AG04450 (cell line): ENCODE measurements at regions not wholly inside any gene's neighbourhood (a gene's known extent, or its start where the extent isn't known, plus 50 kb on each side); places are given as distances from the start of the nearest gene placed in this dataset.

ENCODE experiments used
- CTCF ChIA-PET: fragments of 300-600, 350-600 bp; formaldehyde crosslinking; extraction: SDS; loops from one replicate; lab custom pipeline; 2022; ENCODE audit warnings: antibody characterized with exemption, inconsistent platforms; lab: Charles Lee
- POLR2A ChIA-PET: fragments of 350-600 bp; formaldehyde crosslinking; extraction: SDS; loops from one replicate; lab custom pipeline; 2021; ENCODE audit warnings: antibody characterized with exemption, inconsistent platforms; lab: Yijun Ruan, JAX
- DNase-seq: peaks from one replicate; pipeline ENCODE4 v3.0.0-alpha.2; 2011; ENCODE audit warnings: low read depth, low spot score
- H3K27ac ChIP-seq: one replicate; pipeline ENCODE4 v1.5.1; 2012; ENCODE audit warnings: low read depth, low read length, control low read depth
- H3K27me3 ChIP-seq: one replicate; pipeline ENCODE4 v1.6.0; 2012; ENCODE audit warnings: low read length; ENCODE audit not compliant: control insufficient read depth, insufficient read depth
- H3K4me3 ChIP-seq: 2 replicates; pipeline ENCODE4 v1.5.1; 2011; ENCODE audit warnings: mild to moderate bottlenecking, low read depth, low read length, control low read depth
- H3K9me3 ChIP-seq: 2 replicates; pipeline ENCODE4 v1.5.1; 2012; ENCODE audit warnings: low read length; ENCODE audit not compliant: control insufficient read depth, insufficient read depth
- TF ChIP-seq, protein P1 (sequence below): IDR thresholded peaks from 2 replicates; pipeline ENCODE4 v1.5.1; 2011; ENCODE audit warnings: low read depth, low read length, control low read depth, inconsistent platforms

DNA sequence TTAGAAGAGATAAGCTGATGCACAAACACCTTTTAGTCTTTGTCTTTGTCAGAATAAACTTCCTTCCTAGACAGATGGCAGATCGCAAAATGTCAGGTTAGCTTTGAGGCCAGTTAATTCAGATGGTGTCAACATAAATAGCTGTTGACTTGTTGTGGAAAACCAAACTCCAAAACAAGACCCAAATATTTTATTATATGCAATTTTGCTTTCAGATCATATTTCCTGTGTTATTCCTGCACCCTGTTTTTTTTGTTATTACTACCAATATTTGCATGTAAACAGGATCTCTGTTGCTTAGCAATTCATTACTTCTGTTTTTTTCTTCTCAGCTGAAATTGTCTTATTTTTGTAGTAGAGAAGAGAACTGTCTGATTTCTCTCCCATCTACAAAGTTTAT is 316.0 kb downstream of the ETS1 start:
- H3K9me3 ChIP-seq = no peaks in the 10 kb centered on the region
- no peaks in the 10 kb centered on the region for H3K27me3 ChIP-seq
- DNase-seq = no peak
- POLR2A ChIA-PET = no interaction called here
- no peak overlapping the region for H3K27ac ChIP-seq
- TF ChIP-seq, protein P1, sequence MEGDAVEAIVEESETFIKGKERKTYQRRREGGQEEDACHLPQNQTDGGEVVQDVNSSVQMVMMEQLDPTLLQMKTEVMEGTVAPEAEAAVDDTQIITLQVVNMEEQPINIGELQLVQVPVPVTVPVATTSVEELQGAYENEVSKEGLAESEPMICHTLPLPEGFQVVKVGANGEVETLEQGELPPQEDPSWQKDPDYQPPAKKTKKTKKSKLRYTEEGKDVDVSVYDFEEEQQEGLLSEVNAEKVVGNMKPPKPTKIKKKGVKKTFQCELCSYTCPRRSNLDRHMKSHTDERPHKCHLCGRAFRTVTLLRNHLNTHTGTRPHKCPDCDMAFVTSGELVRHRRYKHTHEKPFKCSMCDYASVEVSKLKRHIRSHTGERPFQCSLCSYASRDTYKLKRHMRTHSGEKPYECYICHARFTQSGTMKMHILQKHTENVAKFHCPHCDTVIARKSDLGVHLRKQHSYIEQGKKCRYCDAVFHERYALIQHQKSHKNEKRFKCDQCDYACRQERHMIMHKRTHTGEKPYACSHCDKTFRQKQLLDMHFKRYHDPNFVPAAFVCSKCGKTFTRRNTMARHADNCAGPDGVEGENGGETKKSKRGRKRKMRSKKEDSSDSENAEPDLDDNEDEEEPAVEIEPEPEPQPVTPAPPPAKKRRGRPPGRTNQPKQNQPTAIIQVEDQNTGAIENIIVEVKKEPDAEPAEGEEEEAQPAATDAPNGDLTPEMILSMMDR = no peak
- CTCF ChIA-PET = interaction anchor here (0.6 to 2.2 kb wide), 3 partner anchors 9 to 13 kb away, joined by 3 to 6 read pairs (median 3); no protein-coding TSS in a partner anchor
- no peak overlapping the region for H3K4me3 ChIP-seq

DNA sequence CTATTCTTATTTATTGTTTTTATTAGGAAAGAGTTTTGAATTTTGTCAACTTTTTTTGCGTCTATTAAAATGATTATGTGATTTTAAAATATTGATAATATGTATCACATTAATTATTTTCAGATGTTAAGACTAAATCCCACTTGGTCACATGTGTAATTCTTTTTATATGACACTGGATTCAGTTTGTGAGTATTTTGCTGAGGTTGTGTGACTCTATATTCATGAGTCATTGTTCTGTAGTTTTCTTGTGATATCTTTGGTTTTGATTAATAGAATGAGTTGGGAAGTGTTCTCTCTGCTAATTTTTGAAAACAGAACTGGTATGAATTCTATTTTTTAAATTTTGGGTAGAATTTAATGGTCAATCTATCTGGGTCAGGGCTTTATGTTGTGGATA is 317.9 kb downstream of the ETS1 start:
- no peak for DNase-seq
- CTCF ChIA-PET = interaction anchor here (2.2 kb wide), 1 partner anchor 10 kb away, joined by 6 read pairs; no protein-coding TSS in a partner anchor
- TF ChIP-seq, protein P1 = no peak
- H3K9me3 ChIP-seq = no peaks in the 10 kb centered on the region
- POLR2A ChIA-PET = no interaction called here
- no peaks in the 10 kb centered on the region for H3K27me3 ChIP-seq
- no peak overlapping the region for H3K4me3 ChIP-seq
- no peak overlapping the region for H3K27ac ChIP-seq

DNA sequence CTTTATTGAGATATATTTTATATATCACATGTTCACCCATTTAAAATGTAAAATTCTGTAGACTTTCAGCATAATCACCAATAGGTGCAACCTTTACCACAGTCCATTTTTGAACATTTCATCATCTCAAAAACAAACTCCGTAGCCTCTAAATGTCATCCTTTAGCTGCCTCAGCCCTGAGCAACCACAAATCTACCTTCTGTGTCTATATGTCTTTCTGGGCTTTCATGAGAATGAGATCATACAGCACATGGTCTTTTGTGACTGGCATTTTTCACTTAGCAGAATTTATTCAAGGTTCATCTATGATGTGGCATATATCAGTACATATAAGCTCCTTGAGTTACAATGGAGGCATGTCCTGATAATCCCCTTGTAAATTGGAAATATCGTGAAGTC is 320.5 kb downstream of the ETS1 start:
- ChIA-PET CTCF (no interaction called here), POLR2A (no interaction called here)
- no peaks in the 10 kb centered on the region for H3K27me3 ChIP-seq
- H3K4me3 ChIP-seq = no peak overlapping the region
- TF ChIP-seq, protein P1 = no peak
- no peak for DNase-seq
- no peak overlapping the region for H3K27ac ChIP-seq
- H3K9me3 ChIP-seq = no peaks in the 10 kb centered on the region

DNA sequence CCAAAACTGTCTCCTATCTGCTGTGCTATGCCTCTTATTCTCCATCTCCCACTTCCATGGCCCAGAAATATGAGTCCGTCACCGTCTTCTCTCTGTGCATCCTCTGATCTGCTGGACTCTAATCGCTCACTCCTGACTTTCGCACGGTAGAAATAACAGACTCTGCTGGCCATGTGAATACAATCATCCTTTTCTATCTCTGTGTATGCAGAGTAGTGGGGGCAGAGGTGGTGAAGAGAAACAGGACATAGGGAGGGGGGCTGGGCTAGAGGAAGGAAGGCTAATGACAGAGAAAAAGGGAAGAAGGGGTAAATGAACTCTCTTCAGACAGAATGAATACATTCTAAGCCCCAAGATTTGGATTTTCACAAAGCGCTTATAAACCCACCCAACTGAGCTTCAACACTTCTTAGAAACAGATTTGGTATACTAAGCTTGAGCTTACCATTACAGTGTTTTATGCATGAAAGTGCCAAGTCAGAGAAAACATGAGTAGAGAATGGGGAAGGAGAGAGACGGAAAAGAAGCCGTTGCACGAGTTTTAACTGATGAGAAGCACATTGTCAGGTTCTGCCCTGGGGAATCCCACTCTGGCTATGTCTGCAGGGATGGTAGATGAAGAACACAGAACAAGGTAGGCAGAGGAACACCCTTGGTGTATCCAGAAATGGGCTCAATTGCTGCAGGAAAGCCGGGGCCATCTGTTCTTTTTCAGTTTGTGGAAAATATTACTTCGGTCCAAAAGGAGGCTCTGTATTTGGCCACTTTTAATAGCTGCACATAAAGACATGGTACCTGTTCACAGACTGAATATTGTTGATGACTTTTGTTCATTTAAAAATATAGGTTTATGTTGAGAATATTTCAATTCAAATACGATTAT is 324.7 kb downstream of the ETS1 start:
- TF ChIP-seq, protein P1 = no peak
- POLR2A ChIA-PET = no interaction called here
- DNase-seq = no peak
- CTCF ChIA-PET = no interaction called here
- H3K9me3 ChIP-seq = no peaks in the 10 kb centered on the region
- no peaks in the 10 kb centered on the region for H3K27me3 ChIP-seq
- H3K4me3 ChIP-seq = no peak overlapping the region
- no peak overlapping the region for H3K27ac ChIP-seq

DNA sequence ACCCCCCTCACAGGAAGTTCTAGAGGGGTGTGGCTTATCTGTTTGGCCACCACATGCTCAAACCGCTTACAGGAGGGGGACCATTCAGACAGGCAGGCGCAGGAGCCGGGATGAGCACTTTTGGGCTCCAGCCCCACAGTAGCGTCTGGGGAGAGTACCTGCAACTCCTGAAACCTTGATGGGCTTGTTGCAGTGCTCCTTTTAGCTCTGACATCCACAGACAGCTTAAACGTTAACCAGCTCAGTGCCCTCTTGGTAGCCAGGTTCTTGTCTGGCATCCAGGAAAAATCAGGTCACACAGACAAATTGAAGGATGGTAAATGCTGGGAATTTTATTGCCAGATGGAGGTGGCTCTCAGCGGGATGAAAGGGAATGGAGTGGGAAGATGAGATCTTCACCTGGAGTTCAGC is 326.3 kb downstream of the ETS1 start:
- ChIA-PET POLR2A (no interaction called here), CTCF (no interaction called here)
- no peaks in the 10 kb centered on the region for H3K27me3 ChIP-seq
- TF ChIP-seq, protein P1 = no peak
- DNase-seq = no peak
- H3K9me3 ChIP-seq = no peaks in the 10 kb centered on the region
- H3K4me3 ChIP-seq = no peak overlapping the region
- no peak overlapping the region for H3K27ac ChIP-seq
